ENCODE measurements at regions not wholly inside any gene's neighbourhood (a gene's known extent, or its start where the extent isn't known, plus 50 kb on each side); places are given as distances from the start of the nearest gene placed in this dataset.

GRCh38 chr13:50079655-50080202 is 64.5 kb downstream of the KCNRG start:
- TF ChIP-seq, protein P1, sequence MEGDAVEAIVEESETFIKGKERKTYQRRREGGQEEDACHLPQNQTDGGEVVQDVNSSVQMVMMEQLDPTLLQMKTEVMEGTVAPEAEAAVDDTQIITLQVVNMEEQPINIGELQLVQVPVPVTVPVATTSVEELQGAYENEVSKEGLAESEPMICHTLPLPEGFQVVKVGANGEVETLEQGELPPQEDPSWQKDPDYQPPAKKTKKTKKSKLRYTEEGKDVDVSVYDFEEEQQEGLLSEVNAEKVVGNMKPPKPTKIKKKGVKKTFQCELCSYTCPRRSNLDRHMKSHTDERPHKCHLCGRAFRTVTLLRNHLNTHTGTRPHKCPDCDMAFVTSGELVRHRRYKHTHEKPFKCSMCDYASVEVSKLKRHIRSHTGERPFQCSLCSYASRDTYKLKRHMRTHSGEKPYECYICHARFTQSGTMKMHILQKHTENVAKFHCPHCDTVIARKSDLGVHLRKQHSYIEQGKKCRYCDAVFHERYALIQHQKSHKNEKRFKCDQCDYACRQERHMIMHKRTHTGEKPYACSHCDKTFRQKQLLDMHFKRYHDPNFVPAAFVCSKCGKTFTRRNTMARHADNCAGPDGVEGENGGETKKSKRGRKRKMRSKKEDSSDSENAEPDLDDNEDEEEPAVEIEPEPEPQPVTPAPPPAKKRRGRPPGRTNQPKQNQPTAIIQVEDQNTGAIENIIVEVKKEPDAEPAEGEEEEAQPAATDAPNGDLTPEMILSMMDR (IDR thresholded peaks at IDR 0.05; ENCODE audit: insufficient read depth, low read depth, low read length): no peak
- no peak for TF ChIP-seq EZH2 (IDR thresholded peaks at IDR 0.05; ENCODE audit: insufficient read depth, low read length)

Measured in astrocyte (in vitro differentiated cells and primary cell).